DOHH2 (cell line): ENCODE measurements at regions not wholly inside any gene's neighbourhood (a gene's known extent, or its start where the extent isn't known, plus 50 kb on each side); places are given as distances from the start of the nearest gene placed in this dataset.

ENCODE experiments used
- H3F3A ChIP-seq: fragments of 200-600 bp; sonication (generic), shearing (Covaris generic); 2 replicates; pipeline ENCODE4 v1.6.0; 2016; ENCODE audit warnings: antibody characterized with exemption, mild to moderate bottlenecking; ENCODE audit not compliant: control insufficient read depth, insufficient read depth
- H3K27ac ChIP-seq: fragments of 200-600 bp; sonication (generic); 2 replicates; pipeline ENCODE4 v1.5.1; 2014; ENCODE audit warnings: low read depth, mild to moderate bottlenecking, low read length, moderate library complexity
- H3K27me3 ChIP-seq: fragments of 200-600 bp; sonication (generic); 2 replicates; pipeline ENCODE4 v1.6.1; 2014; ENCODE audit warnings: mild to moderate bottlenecking, low read length, mixed read lengths; ENCODE audit not compliant: control insufficient read depth
- H3K36me3 ChIP-seq: fragments of 200-600 bp; sonication (generic); 2 replicates; pipeline ENCODE4 v1.6.1; 2014; ENCODE audit warnings: mild to moderate bottlenecking, low read length, moderate library complexity, mixed read lengths; ENCODE audit not compliant: control insufficient read depth
- H3K4me1 ChIP-seq: fragments of 200-600 bp; sonication (generic); 2 replicates; pipeline ENCODE4 v1.6.1; 2014; ENCODE audit warnings: mild to moderate bottlenecking, low read length, mixed read lengths; ENCODE audit not compliant: control insufficient read depth
- H3K4me2 ChIP-seq: fragments of 200-600 bp; sonication (generic); 2 replicates; pipeline ENCODE4 v1.6.0; 2014; ENCODE audit warnings: mild to moderate bottlenecking, low read length, moderate library complexity
- H3K4me3 ChIP-seq: fragments of 200-600 bp; sonication (generic); 2 replicates; pipeline ENCODE4 v1.5.1; 2014; ENCODE audit warnings: mild to moderate bottlenecking, low read length, mixed read lengths
- H3K79me2 ChIP-seq: fragments of 200-600 bp; sonication (generic); 2 replicates; pipeline ENCODE4 v1.6.1; 2014; ENCODE audit warnings: mild to moderate bottlenecking, low read length, mixed read lengths; ENCODE audit not compliant: control insufficient read depth
- H3K9me2 ChIP-seq: fragments of 200-600 bp; sonication (generic); replicated peaks from 2 replicates; pipeline ENCODE4 v1.6.1; 2014; ENCODE audit warnings: mild to moderate bottlenecking, low read length, mixed read lengths; ENCODE audit not compliant: control insufficient read depth
- H3K9me3 ChIP-seq: fragments of 200-600 bp; sonication (generic); 2 replicates; pipeline ENCODE4 v1.6.1; 2014; ENCODE audit warnings: antibody characterized with exemption, low read length, mixed read lengths; ENCODE audit not compliant: control insufficient read depth, insufficient read depth
- H4K20me1 ChIP-seq: fragments of 200-600 bp; sonication (generic); 2 replicates; pipeline ENCODE4 v1.6.0; 2014; ENCODE audit warnings: low read depth, mild to moderate bottlenecking, antibody characterized with exemption, low read length, moderate library complexity; ENCODE audit not compliant: control insufficient read depth, insufficient read depth
- CTCF ChIP-seq: fragments of 200-600 bp; sonication (generic); IDR thresholded peaks from one replicate; pipeline ENCODE4 v1.5.1; 2014; ENCODE audit warnings: antibody characterized with exemption, mild to moderate bottlenecking, low read depth, low read length; ENCODE audit not compliant: poor library complexity, severe bottlenecking
- EZH2phosphoT487 ChIP-seq: fragments of 200-600 bp; sonication (generic); IDR thresholded peaks from 2 replicates; pipeline ENCODE4 v1.6.1; 2017; ENCODE audit warnings: borderline replicate concordance, mild to moderate bottlenecking, antibody characterized with exemption, low read length, moderate library complexity, mixed read lengths

DNA sequence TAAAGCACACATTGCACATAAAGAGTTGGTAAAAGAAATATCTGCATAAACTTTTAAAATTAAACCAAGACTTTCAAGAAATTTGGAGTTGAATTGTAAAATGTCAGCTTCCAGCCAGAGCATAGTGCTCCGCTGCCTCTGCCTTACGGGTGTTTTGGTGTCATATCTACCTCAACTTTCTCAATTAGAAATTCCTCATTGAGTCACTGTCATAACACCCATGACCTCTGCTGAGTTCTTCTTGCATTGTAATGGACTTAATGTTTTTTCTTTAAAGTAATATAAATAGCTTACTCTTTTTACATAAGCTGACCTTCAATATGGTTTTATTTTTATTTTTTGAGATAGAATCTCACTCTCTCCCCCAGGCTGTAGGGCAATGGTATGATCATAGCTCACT lies 551.0 kb upstream of the NBEA start:
- Histone ChIP-seq H3K4me3 (no peak overlapping the region), H3K27ac (no peak overlapping the region), H3K4me2 (no peak overlapping the region), H4K20me1 (no peaks in the 10 kb centered on the region), H3K4me1 (no peaks in the 10 kb centered on the region), H3K9me2 (no peaks in the 10 kb centered on the region), H3K27me3 (no peaks in the 10 kb centered on the region), H3K79me2 (no peaks in the 10 kb centered on the region), H3K9me3 (peaks cover 6% of the 10 kb centered on the region), H3F3A (no peaks in the 10 kb centered on the region), H3K36me3 (no peaks in the 10 kb centered on the region)
- TF ChIP-seq EZH2phosphoT487 (no peak), CTCF (no peak)

DNA sequence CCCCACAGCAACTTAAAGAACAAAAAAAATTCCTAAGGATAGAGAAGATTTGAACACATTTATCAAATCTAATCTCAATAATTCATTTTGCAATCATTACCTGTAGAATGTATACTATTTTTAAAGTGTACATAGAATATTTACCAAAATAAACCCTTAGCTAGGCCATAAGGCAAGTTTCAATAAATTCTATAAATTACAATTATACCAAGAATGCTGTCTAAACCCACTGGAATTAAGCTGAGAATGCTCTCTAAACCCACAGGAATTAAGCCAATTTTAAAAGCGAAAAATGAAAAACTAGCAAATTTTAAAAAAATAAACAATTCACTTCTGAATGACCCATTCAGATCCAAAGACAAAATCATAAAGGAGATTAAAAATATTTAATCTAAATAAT lies 540.4 kb upstream of the NBEA start:
- no peaks in the 10 kb centered on the region for H3K79me2 ChIP-seq
- TF ChIP-seq EZH2phosphoT487 (no peak), CTCF (no peak)
- H4K20me1 ChIP-seq: no peaks in the 10 kb centered on the region
- H3K4me3 ChIP-seq: no peak overlapping the region
- H3F3A ChIP-seq: no peaks in the 10 kb centered on the region
- no peaks in the 10 kb centered on the region for H3K4me1 ChIP-seq
- no peaks in the 10 kb centered on the region for H3K36me3 ChIP-seq
- no peaks in the 10 kb centered on the region for H3K27me3 ChIP-seq
- H3K27ac ChIP-seq: no peak overlapping the region
- no peak overlapping the region for H3K4me2 ChIP-seq
- no peaks in the 10 kb centered on the region for H3K9me3 ChIP-seq
- H3K9me2 ChIP-seq: no peaks in the 10 kb centered on the region

DNA sequence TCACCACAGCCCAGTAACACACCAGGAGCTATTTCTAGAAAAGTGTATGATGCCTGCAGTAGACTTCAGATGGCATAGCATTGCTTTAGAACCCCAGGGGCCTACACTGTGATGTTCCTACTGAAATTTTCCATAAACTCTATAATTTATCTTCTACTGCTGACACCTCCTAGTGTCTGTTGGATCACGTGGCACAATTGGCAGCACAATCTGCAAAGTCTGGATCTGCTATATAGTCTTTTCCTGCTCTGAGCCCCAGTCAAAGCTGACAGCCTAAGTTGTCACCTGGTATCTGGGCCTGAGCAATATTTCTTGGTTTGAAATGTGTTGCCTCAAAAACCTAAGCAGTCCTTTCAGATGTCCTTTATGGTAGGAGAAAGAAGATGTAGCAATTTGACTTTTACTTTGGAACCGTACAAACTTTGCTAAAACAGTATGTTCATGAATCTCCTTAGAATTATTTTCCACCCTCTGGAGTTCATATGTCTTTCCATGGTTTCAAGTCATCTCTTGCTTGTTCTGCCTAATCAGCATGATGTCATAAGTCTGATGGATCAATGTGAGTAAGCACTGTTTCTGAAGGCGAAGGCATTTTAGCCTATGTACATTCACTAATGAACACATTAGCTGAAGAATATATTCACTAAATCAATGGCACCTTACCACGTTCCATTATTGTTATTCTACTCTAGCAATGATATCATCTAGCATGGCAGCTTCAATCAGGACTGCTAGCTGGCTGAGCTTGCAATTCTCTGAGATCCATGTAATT lies 536.5 kb upstream of the NBEA start:
- H3K4me1 ChIP-seq: no peaks in the 10 kb centered on the region
- H3K79me2 ChIP-seq: no peaks in the 10 kb centered on the region
- no peaks in the 10 kb centered on the region for H3F3A ChIP-seq
- no peak for TF ChIP-seq CTCF
- TF ChIP-seq EZH2phosphoT487: no peak
- no peak overlapping the region for H3K4me3 ChIP-seq
- no peaks in the 10 kb centered on the region for H3K9me3 ChIP-seq
- H3K27ac ChIP-seq: no peak overlapping the region
- H3K27me3 ChIP-seq: no peaks in the 10 kb centered on the region
- H3K36me3 ChIP-seq: no peaks in the 10 kb centered on the region
- H3K4me2 ChIP-seq: no peak overlapping the region
- no peaks in the 10 kb centered on the region for H3K9me2 ChIP-seq
- H4K20me1 ChIP-seq: no peaks in the 10 kb centered on the region
